IMR-90 (cell line): ENCODE measurements at regions not wholly inside any gene's neighbourhood (a gene's known extent, or its start where the extent isn't known, plus 50 kb on each side); places are given as distances from the start of the nearest gene placed in this dataset.

Experiments
- ATAC-seq: fragments of 200-7000 bp; cut with Tn5 transposase; 2 replicates; pipeline ENCODE4 v1.9.1; 2020; ENCODE audit warnings: low read depth, mild to moderate bottlenecking, moderate library complexity
- BruUV-seq: library from RNA; stranded (reverse); fragments of 400-500 nt; replicated peaks from 2 replicates; lab custom pipeline; 2021; lab: Mats Ljungman, UMichigan
- CTCF ChIA-PET: fragments of 300-600 bp; formaldehyde crosslinking; extraction: SDS; loops from one replicate; lab custom pipeline; 2021; ENCODE audit warnings: antibody characterized with exemption; lab: Yijun Ruan, JAX
- POLR2A ChIA-PET: fragments of 300-600 bp; sonication (Branson Sonifier 250); formaldehyde crosslinking; loops from one replicate; lab custom pipeline; 2022; ENCODE audit warnings: antibody characterized with exemption; ENCODE audit not compliant: unreplicated experiment; lab: Charles Lee
- DNase-seq: peaks from one replicate; pipeline ENCODE4 v3.0.0; 2013
- H2AFZ ChIP-seq: replicated peaks from 2 replicates; pipeline ENCODE3; 2013; ENCODE audit warnings: low read length, mild to moderate bottlenecking; ENCODE audit not compliant: poor library complexity
- H2AK5ac ChIP-seq: 2 replicates; pipeline ENCODE4 v1.6.1; 2013; ENCODE audit warnings: low read depth, low read length, inconsistent platforms
- H2AK9ac ChIP-seq: replicated peaks from 2 replicates; pipeline ENCODE3; 2013; ENCODE audit warnings: mild to moderate bottlenecking, low read depth, low read length, moderate library complexity; ENCODE audit not compliant: poor library complexity
- H2BK120ac ChIP-seq: 2 replicates; pipeline ENCODE4 v1.6.1; 2013; ENCODE audit warnings: low read depth, low read length, inconsistent platforms
- H2BK15ac ChIP-seq: 3 replicates; pipeline ENCODE4 v1.6.1; 2013; ENCODE audit warnings: low read depth, low read length, inconsistent platforms
- H2BK20ac ChIP-seq: 2 replicates; pipeline ENCODE4 v1.6.1; 2013; ENCODE audit warnings: low read depth, mild to moderate bottlenecking, inconsistent platforms, low read length, moderate library complexity
- H2BK5ac ChIP-seq: 2 replicates; pipeline ENCODE4 v1.6.1; 2013; ENCODE audit warnings: mild to moderate bottlenecking, low read depth, low read length, inconsistent platforms; ENCODE audit not compliant: poor library complexity, severe bottlenecking
- H3K14ac ChIP-seq: replicated peaks from 2 replicates; pipeline ENCODE4 v1.6.1; 2013; ENCODE audit warnings: low read depth, low read length, inconsistent platforms
- H3K18ac ChIP-seq: 2 replicates; pipeline ENCODE4 v1.6.1; 2013; ENCODE audit warnings: low read depth, low read length, control low read depth
- H3K23ac ChIP-seq: 2 replicates; pipeline ENCODE4 v1.6.1; 2013; ENCODE audit warnings: low read depth, low read length, inconsistent platforms
- H3K27ac ChIP-seq: 2 replicates; pipeline ENCODE4 v1.5.1; 2013; ENCODE audit warnings: mild to moderate bottlenecking, control low read depth, low read length; ENCODE audit not compliant: insufficient read depth
- H3K27me3 ChIP-seq: 2 replicates; pipeline ENCODE4 v1.6.1; 2013; ENCODE audit warnings: low read length; ENCODE audit not compliant: control insufficient read depth, insufficient read depth
- H3K36me3 ChIP-seq: 2 replicates; pipeline ENCODE4 v1.6.1; 2013; ENCODE audit warnings: low read length, mixed read lengths; ENCODE audit not compliant: control insufficient read depth, insufficient read depth
- H3K4ac ChIP-seq: 2 replicates; pipeline ENCODE4 v1.6.1; 2013; ENCODE audit warnings: low read depth, low read length, inconsistent platforms
- H3K4me1 ChIP-seq: 2 replicates; pipeline ENCODE4 v1.6.1; 2013; ENCODE audit warnings: low read length, mixed read lengths; ENCODE audit not compliant: control insufficient read depth, insufficient read depth
- H3K4me2 ChIP-seq: 2 replicates; pipeline ENCODE4 v1.6.1; 2013; ENCODE audit warnings: low read depth, mild to moderate bottlenecking, control low read depth, low read length, moderate library complexity
- H3K4me3 ChIP-seq: 2 replicates; pipeline ENCODE4 v1.5.1; 2013; ENCODE audit warnings: low read depth, mild to moderate bottlenecking, control low read depth, low read length, moderate library complexity; ENCODE audit not compliant: insufficient read depth
- H3K56ac ChIP-seq: 2 replicates; pipeline ENCODE4 v1.6.1; 2013; ENCODE audit warnings: low read length, inconsistent platforms; ENCODE audit not compliant: insufficient read depth; ENCODE audit errors: extremely low read depth
- H3K79me1 ChIP-seq, 2 experiments: 2 replicates each; pipeline ENCODE4 v1.6.1; 2013; ENCODE audit warnings: low read length in 2 of 2, inconsistent platforms in 1 of 2, low read depth in 1 of 2
- H3K9ac ChIP-seq: 2 replicates; pipeline ENCODE4 v1.6.1; 2013; ENCODE audit warnings: low read depth, low read length, control low read depth
- H3K9me1 ChIP-seq: 2 replicates; pipeline ENCODE4 v1.6.1; 2013; ENCODE audit warnings: low read length, inconsistent platforms; ENCODE audit not compliant: insufficient read depth
- H3K9me3 ChIP-seq: 2 replicates; pipeline ENCODE4 v1.6.1; 2013; ENCODE audit warnings: low read length; ENCODE audit not compliant: control insufficient read depth, insufficient read depth
- H4K20me1 ChIP-seq: 2 replicates; pipeline ENCODE4 v1.6.1; 2013; ENCODE audit warnings: low read length, inconsistent platforms; ENCODE audit not compliant: insufficient read depth
- H4K5ac ChIP-seq: 2 replicates; pipeline ENCODE4 v1.6.1; 2013; ENCODE audit warnings: mild to moderate bottlenecking, low read depth, low read length, control low read depth
- H4K8ac ChIP-seq, 2 experiments: 2 replicates each; pipeline ENCODE4 v1.6.1; 2013; ENCODE audit warnings: low read depth in 2 of 2, low read length in 2 of 2, control low read depth in 1 of 2, inconsistent platforms in 1 of 2
- H4K91ac ChIP-seq: 2 replicates; pipeline ENCODE4 v1.6.1; 2013; ENCODE audit warnings: low read depth, low read length, inconsistent platforms; ENCODE audit not compliant: insufficient read depth
- BHLHE40 ChIP-seq: fragments of 150-350 bp; IDR thresholded peaks from 2 replicates; pipeline ENCODE4 v1.6.1; 2016; ENCODE audit warnings: mild to moderate bottlenecking, low read depth, low read length
- CEBPB ChIP-seq: IDR thresholded peaks from 2 replicates; pipeline ENCODE4 v1.6.1; 2012; ENCODE audit warnings: low read depth, low read length, improper control_type of control experiment
- CHD1 ChIP-seq: IDR thresholded peaks from 2 replicates; pipeline ENCODE4 v1.6.1; 2012; ENCODE audit warnings: low read depth, low read length, improper control_type of control experiment
- FOS ChIP-seq: fragments of 150-350 bp; IDR thresholded peaks from 2 replicates; pipeline ENCODE4 v1.6.1; 2016; ENCODE audit warnings: low read depth, low read length
- MAFK ChIP-seq: IDR thresholded peaks from 2 replicates; pipeline ENCODE4 v1.6.1; 2012; ENCODE audit warnings: low read depth, low read length, improper control_type of control experiment
- MAZ ChIP-seq: IDR thresholded peaks from 2 replicates; pipeline ENCODE4 v1.6.1; 2012; ENCODE audit warnings: low read depth, mild to moderate bottlenecking, low read length, improper control_type of control experiment, moderate library complexity, borderline replicate concordance
- MXI1 ChIP-seq: IDR thresholded peaks from 2 replicates; pipeline ENCODE4 v1.6.1; 2012; ENCODE audit warnings: low read depth, mild to moderate bottlenecking, low read length, moderate library complexity, borderline replicate concordance
- NFE2L2 ChIP-seq: fragments of 150-350 bp; IDR thresholded peaks from 2 replicates; pipeline ENCODE4 v1.6.1; 2016; ENCODE audit warnings: low read depth, mild to moderate bottlenecking, low read length
- POLR2A ChIP-seq: IDR thresholded peaks from 2 replicates; pipeline ENCODE4 v1.6.1; 2012; ENCODE audit warnings: mild to moderate bottlenecking, low read depth, low read length
- RAD21 ChIP-seq: IDR thresholded peaks from 2 replicates; pipeline ENCODE4 v1.6.1; 2012; ENCODE audit warnings: low read length, improper control_type of control experiment
- RCOR1 ChIP-seq: IDR thresholded peaks from 2 replicates; pipeline ENCODE4 v1.6.1; 2012; ENCODE audit warnings: mild to moderate bottlenecking, low read length, improper control_type of control experiment; ENCODE audit not compliant: insufficient replicate concordance
- RFX5 ChIP-seq: IDR thresholded peaks from 2 replicates; pipeline ENCODE4 v1.8.0; 2012; ENCODE audit warnings: low read depth, mild to moderate bottlenecking, low read length, moderate library complexity
- SMC3 ChIP-seq: fragments of 150-350 bp; IDR thresholded peaks from 2 replicates; pipeline ENCODE4 v1.6.1; 2016; ENCODE audit warnings: low read depth, mild to moderate bottlenecking, antibody characterized with exemption, low read length, moderate library complexity
- WGBS, 2 experiments: methylation state at CpG; one replicate each; pipeline versions ENCODE4 v1.1.5 to v1.1.7; 2013; ENCODE audit warnings: missing lambda C conversion rate in 2 of 2; ENCODE audit not compliant: insufficient read length in 1 of 2; ENCODE audit errors: extremely low coverage in 2 of 2; 5-methylcytosine and 5-hydroxymethylcytosine counted together
- dilution Hi-C: fragments of 300-500 bp; cut with HindIII; formaldehyde crosslinking; loops from one replicate; pipeline ENCODE4 v1.14.3; 2018; ENCODE audit warnings: low sequenced_read_pairs; ENCODE audit not compliant: unreplicated experiment
- in situ Hi-C: fragments of 300-500 bp; cut with MboI; formaldehyde crosslinking; loops from 3 replicates; pipeline ENCODE4 v1.14.3; 2019; ENCODE audit warnings: low sequenced_read_pairs, inconsistent platforms, mixed read lengths
- intact Hi-C: fragments of 100-400 bp; cut with micrococcal nuclease; formaldehyde crosslinking; loops from 2 replicates; pipeline ENCODE4 v1.10.0; 2022
- TF ChIP-seq, protein P1 (sequence below): fragments of 150-350 bp; IDR thresholded peaks from 2 replicates; pipeline ENCODE4 v1.6.1; 2016; ENCODE audit warnings: low read depth, mild to moderate bottlenecking, low read length, moderate library complexity, borderline replicate concordance
- TF ChIP-seq, protein P2 (sequence below): conservative IDR thresholded peaks from 2 replicates; pipeline ENCODE4 v1.5.1; 2012; ENCODE audit warnings: mild to moderate bottlenecking, low read depth, low read length, improper control_type of control experiment
- TF ChIP-seq, protein P3 (sequence below): fragments of 150-350 bp; IDR thresholded peaks from 2 replicates; pipeline ENCODE4 v1.6.1; 2017; ENCODE audit warnings: mild to moderate bottlenecking, antibody characterized with exemption, low read length, low read depth

DNA sequence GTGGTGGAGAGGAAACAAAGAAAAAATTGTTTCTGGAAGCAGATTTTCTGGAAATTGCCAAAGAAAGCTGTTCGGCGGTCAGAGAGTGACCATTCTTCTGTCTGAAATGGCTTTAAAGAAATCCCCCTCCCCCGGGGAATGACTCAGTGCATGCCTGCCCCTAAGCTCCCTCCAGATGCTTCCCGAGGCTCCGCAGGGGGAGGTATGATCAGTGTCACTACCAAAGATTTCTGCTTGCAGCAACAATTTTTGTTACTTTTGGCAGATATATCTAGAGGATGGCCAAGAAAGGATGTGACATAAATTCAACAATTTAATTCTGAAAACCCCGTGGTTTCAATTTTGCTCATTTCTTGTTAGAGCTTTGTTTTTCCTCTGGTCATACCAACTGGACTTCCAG is 163.9 kb downstream of the JCAD start:
- peak overlapping the region; percentile 31; the same call in 1 of the 2 replicates for H3K18ac ChIP-seq
- no peak overlapping the region for H2BK15ac ChIP-seq
- H3K9me1 ChIP-seq: peaks cover 2% of the 10 kb centered on the region; the same call in 1 of the 2 replicates
- H4K8ac ChIP-seq: peak overlapping the region in 1 of 2 experiments; percentile 45; a peak in 1 of 4 replicates
- ChIA-PET POLR2A (interaction anchor here (0.7 kb wide), 1 partner anchor 160 kb away, joined by 3 read pairs; no protein-coding TSS in a partner anchor), CTCF (interaction anchor here (1.3 kb wide), 1 partner anchor 9 kb away, joined by 3 read pairs; no protein-coding TSS in a partner anchor)
- peak overlapping the region; percentile 21; the same call in 1 of the 2 replicates for H2BK20ac ChIP-seq
- no CpG with 5 or more reads among the region's 6 CpGs for WGBS, 2 experiments
- BruUV-seq: no TSS peak
- dilution Hi-C loops (no loop called here), in situ Hi-C loops (no loop called here), intact Hi-C loops (no loop called here)
- H3K4me3 ChIP-seq: no peak overlapping the region
- no peak overlapping the region; the same call in 1 of the 2 replicates for H3K27ac ChIP-seq
- H3K36me3 ChIP-seq: no peaks in the 10 kb centered on the region
- no peak overlapping the region for H4K5ac ChIP-seq
- H2AK9ac ChIP-seq: no peak overlapping the region
- no peak overlapping the region for H2AK5ac ChIP-seq
- H3K23ac ChIP-seq: no peak overlapping the region
- no peak overlapping the region for H4K91ac ChIP-seq
- no peaks in the 10 kb centered on the region for H3K79me1 ChIP-seq
- ATAC-seq (peak; percentile 98), DNase-seq (peak; percentile 96)
- H3K9ac ChIP-seq: no peak overlapping the region
- peaks cover 2% of the 10 kb centered on the region; the same call in 1 of the 2 replicates for H3K9me3 ChIP-seq
- peak; percentile 88 for TF ChIP-seq FOS
- TF ChIP-seq, protein P1, sequence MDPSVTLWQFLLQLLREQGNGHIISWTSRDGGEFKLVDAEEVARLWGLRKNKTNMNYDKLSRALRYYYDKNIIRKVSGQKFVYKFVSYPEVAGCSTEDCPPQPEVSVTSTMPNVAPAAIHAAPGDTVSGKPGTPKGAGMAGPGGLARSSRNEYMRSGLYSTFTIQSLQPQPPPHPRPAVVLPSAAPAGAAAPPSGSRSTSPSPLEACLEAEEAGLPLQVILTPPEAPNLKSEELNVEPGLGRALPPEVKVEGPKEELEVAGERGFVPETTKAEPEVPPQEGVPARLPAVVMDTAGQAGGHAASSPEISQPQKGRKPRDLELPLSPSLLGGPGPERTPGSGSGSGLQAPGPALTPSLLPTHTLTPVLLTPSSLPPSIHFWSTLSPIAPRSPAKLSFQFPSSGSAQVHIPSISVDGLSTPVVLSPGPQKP: no peak
- TF ChIP-seq CEBPB: peak; percentile 14; the same call in 1 of the 2 replicates
- TF ChIP-seq POLR2A: no peak
- TF ChIP-seq BHLHE40: 0 out of 2 replicates have a peak, but pooled peaks have one; percentile 22
- TF ChIP-seq, protein P2, sequence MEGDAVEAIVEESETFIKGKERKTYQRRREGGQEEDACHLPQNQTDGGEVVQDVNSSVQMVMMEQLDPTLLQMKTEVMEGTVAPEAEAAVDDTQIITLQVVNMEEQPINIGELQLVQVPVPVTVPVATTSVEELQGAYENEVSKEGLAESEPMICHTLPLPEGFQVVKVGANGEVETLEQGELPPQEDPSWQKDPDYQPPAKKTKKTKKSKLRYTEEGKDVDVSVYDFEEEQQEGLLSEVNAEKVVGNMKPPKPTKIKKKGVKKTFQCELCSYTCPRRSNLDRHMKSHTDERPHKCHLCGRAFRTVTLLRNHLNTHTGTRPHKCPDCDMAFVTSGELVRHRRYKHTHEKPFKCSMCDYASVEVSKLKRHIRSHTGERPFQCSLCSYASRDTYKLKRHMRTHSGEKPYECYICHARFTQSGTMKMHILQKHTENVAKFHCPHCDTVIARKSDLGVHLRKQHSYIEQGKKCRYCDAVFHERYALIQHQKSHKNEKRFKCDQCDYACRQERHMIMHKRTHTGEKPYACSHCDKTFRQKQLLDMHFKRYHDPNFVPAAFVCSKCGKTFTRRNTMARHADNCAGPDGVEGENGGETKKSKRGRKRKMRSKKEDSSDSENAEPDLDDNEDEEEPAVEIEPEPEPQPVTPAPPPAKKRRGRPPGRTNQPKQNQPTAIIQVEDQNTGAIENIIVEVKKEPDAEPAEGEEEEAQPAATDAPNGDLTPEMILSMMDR: no peak
- no peak; the same call in 1 of the 2 replicates for TF ChIP-seq RAD21
- TF ChIP-seq CHD1: no peak
- no peak for TF ChIP-seq MXI1
- TF ChIP-seq MAFK: peak; percentile 44; the same call in 1 of the 2 replicates
- TF ChIP-seq, protein P3, sequence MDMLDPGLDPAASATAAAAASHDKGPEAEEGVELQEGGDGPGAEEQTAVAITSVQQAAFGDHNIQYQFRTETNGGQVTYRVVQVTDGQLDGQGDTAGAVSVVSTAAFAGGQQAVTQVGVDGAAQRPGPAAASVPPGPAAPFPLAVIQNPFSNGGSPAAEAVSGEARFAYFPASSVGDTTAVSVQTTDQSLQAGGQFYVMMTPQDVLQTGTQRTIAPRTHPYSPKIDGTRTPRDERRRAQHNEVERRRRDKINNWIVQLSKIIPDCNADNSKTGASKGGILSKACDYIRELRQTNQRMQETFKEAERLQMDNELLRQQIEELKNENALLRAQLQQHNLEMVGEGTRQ: no peak
- TF ChIP-seq NFE2L2: no peak
- peak; percentile 80 for TF ChIP-seq RCOR1
- no peak for TF ChIP-seq SMC3
- peak; percentile 70 for TF ChIP-seq MAZ
- no peak for TF ChIP-seq RFX5
- no peak overlapping the region for H3K56ac ChIP-seq
- H2AFZ ChIP-seq: no peak overlapping the region
- H3K27me3 ChIP-seq: peaks cover 7% of the 10 kb centered on the region; the same call in 1 of the 2 replicates
- H2BK120ac ChIP-seq: peak overlapping the region; percentile 72
- H4K20me1 ChIP-seq: no peaks in the 10 kb centered on the region
- peak overlapping the region; percentile 15 for H3K4me2 ChIP-seq
- 0 out of 2 replicates have a peak overlapping the region, but pooled peaks have one; percentile 19 for H3K4ac ChIP-seq
- peaks cover 4% of the 10 kb centered on the region; the same call in 1 of the 2 replicates for H3K4me1 ChIP-seq
- H2BK5ac ChIP-seq: peak overlapping the region; percentile 44
- no peak overlapping the region; the same call in 1 of the 2 replicates for H3K14ac ChIP-seq
